ENCODE measurements at regions not wholly inside any gene's neighbourhood (a gene's known extent, or its start where the extent isn't known, plus 50 kb on each side); places are given as distances from the start of the nearest gene placed in this dataset.

GRCh38 chr7:34425194-34425593 lies 232.8 kb upstream of the NPSR1 start:
- Histone ChIP-seq H4K20me1 (ENCODE audit: insufficient read depth, low read length) (no peaks in the 10 kb centered on the region), H3K79me2 (ENCODE audit: insufficient read depth, low read length) (no peaks in the 10 kb centered on the region), H3K9me3 (ENCODE audit: low read depth, low read length) (no peaks in the 10 kb centered on the region), H3K27ac (ENCODE audit: low read depth, low read length) (no peak overlapping the region), H3K36me3 (ENCODE audit: insufficient read depth, low read length) (no peaks in the 10 kb centered on the region), H3K27me3 (ENCODE audit: insufficient read depth, low read length) (no peaks in the 10 kb centered on the region), H3K4me2 (ENCODE audit: insufficient read depth, low read length) (no peak overlapping the region), H3K4me3 (ENCODE audit: insufficient read depth, low read length) (no peak overlapping the region), H2AFZ (ENCODE audit: low read length) (no peak overlapping the region), H3K4me1 (ENCODE audit: insufficient read depth, low read length) (no peaks in the 10 kb centered on the region)
- DNase-seq (ENCODE audit: insufficient read length, low spot score, missing footprints), result no peak
- TF ChIP-seq, protein P1, sequence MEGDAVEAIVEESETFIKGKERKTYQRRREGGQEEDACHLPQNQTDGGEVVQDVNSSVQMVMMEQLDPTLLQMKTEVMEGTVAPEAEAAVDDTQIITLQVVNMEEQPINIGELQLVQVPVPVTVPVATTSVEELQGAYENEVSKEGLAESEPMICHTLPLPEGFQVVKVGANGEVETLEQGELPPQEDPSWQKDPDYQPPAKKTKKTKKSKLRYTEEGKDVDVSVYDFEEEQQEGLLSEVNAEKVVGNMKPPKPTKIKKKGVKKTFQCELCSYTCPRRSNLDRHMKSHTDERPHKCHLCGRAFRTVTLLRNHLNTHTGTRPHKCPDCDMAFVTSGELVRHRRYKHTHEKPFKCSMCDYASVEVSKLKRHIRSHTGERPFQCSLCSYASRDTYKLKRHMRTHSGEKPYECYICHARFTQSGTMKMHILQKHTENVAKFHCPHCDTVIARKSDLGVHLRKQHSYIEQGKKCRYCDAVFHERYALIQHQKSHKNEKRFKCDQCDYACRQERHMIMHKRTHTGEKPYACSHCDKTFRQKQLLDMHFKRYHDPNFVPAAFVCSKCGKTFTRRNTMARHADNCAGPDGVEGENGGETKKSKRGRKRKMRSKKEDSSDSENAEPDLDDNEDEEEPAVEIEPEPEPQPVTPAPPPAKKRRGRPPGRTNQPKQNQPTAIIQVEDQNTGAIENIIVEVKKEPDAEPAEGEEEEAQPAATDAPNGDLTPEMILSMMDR (IDR thresholded peaks at IDR 0.05; ENCODE audit: extremely low read depth, low read depth, low read length), result no peak

GRCh38 chr7:34425631-34426384 lies 232.2 kb upstream of the NPSR1 start:
- H3K27ac ChIP-seq (ENCODE audit: low read depth, low read length), result no peak overlapping the region
- H2AFZ ChIP-seq (ENCODE audit: low read length), result no peak overlapping the region
- DNase-seq (ENCODE audit: insufficient read length, low spot score, missing footprints), result no peak
- H3K4me2 ChIP-seq (ENCODE audit: insufficient read depth, low read length), result no peak overlapping the region
- no peak overlapping the region for H3K4me3 ChIP-seq (ENCODE audit: insufficient read depth, low read length)
- H3K36me3 ChIP-seq (ENCODE audit: insufficient read depth, low read length), result no peaks in the 10 kb centered on the region
- H3K9me3 ChIP-seq (ENCODE audit: low read depth, low read length), result no peaks in the 10 kb centered on the region
- no peaks in the 10 kb centered on the region for H3K4me1 ChIP-seq (ENCODE audit: insufficient read depth, low read length)
- TF ChIP-seq, protein P1 (IDR thresholded peaks at IDR 0.05; ENCODE audit: extremely low read depth, low read depth, low read length), result no peak
- no peaks in the 10 kb centered on the region for H4K20me1 ChIP-seq (ENCODE audit: insufficient read depth, low read length)
- H3K27me3 ChIP-seq (ENCODE audit: insufficient read depth, low read length), result no peaks in the 10 kb centered on the region
- H3K79me2 ChIP-seq (ENCODE audit: insufficient read depth, low read length), result no peaks in the 10 kb centered on the region

GRCh38 chr7:34430456-34430855 lies 227.6 kb upstream of the NPSR1 start:
- Histone ChIP-seq H3K79me2 (ENCODE audit: insufficient read depth, low read length) (no peaks in the 10 kb centered on the region), H2AFZ (ENCODE audit: low read length) (no peak overlapping the region), H3K4me3 (ENCODE audit: insufficient read depth, low read length) (no peak overlapping the region), H4K20me1 (ENCODE audit: insufficient read depth, low read length) (no peaks in the 10 kb centered on the region), H3K4me2 (ENCODE audit: insufficient read depth, low read length) (no peak overlapping the region), H3K27me3 (ENCODE audit: insufficient read depth, low read length) (no peaks in the 10 kb centered on the region), H3K9me3 (ENCODE audit: low read depth, low read length) (no peaks in the 10 kb centered on the region), H3K4me1 (ENCODE audit: insufficient read depth, low read length) (no peaks in the 10 kb centered on the region), H3K36me3 (ENCODE audit: insufficient read depth, low read length) (no peaks in the 10 kb centered on the region), H3K27ac (ENCODE audit: low read depth, low read length) (no peak overlapping the region)
- TF ChIP-seq, protein P1 (IDR thresholded peaks at IDR 0.05; ENCODE audit: extremely low read depth, low read depth, low read length), result peak; percentile 18
- no peak for DNase-seq (ENCODE audit: insufficient read length, low spot score, missing footprints)

- Histone ChIP-seq H3K79me2 (ENCODE audit: insufficient read depth, low read length) (no peaks in the 10 kb centered on the region), H2AFZ (ENCODE audit: low read length) (no peak overlapping the region), H3K27ac (ENCODE audit: low read depth, low read length) (no peak overlapping the region), H3K4me1 (ENCODE audit: insufficient read depth, low read length) (no peaks in the 10 kb centered on the region), H3K27me3 (ENCODE audit: insufficient read depth, low read length) (no peaks in the 10 kb centered on the region), H4K20me1 (ENCODE audit: insufficient read depth, low read length) (no peaks in the 10 kb centered on the region), H3K9me3 (ENCODE audit: low read depth, low read length) (no peaks in the 10 kb centered on the region), H3K36me3 (ENCODE audit: insufficient read depth, low read length) (no peaks in the 10 kb centered on the region), H3K4me2 (ENCODE audit: insufficient read depth, low read length) (no peak overlapping the region), H3K4me3 (ENCODE audit: insufficient read depth, low read length) (no peak overlapping the region)
- DNase-seq (ENCODE audit: insufficient read length, low spot score, missing footprints), result no peak
- TF ChIP-seq, protein P1 (IDR thresholded peaks at IDR 0.05; ENCODE audit: extremely low read depth, low read depth, low read length), result no peak
Observed at GRCh38 chr7:34438436-34438835, 219.6 kb upstream of the NPSR1 start.
